GDM1 (cell line): ENCODE measurements at regions not wholly inside any gene's neighbourhood (a gene's known extent, or its start where the extent isn't known, plus 50 kb on each side); places are given as distances from the start of the nearest gene placed in this dataset.
"Not testable (repeated sequence)": the region's sequence is repeated elsewhere in the genome, so short reads cannot be mapped to it uniquely, and the experiment has no call there.

Experiments
- DNase-seq: peaks from one replicate; lab custom pipeline; 2025; lab: John Stamatoyannopoulos, UW

- no peak for DNase-seq
These were observed 67.3 kb upstream of the RASGRF1 start for GRCh38 chr15:79157631-79158592.

DNA sequence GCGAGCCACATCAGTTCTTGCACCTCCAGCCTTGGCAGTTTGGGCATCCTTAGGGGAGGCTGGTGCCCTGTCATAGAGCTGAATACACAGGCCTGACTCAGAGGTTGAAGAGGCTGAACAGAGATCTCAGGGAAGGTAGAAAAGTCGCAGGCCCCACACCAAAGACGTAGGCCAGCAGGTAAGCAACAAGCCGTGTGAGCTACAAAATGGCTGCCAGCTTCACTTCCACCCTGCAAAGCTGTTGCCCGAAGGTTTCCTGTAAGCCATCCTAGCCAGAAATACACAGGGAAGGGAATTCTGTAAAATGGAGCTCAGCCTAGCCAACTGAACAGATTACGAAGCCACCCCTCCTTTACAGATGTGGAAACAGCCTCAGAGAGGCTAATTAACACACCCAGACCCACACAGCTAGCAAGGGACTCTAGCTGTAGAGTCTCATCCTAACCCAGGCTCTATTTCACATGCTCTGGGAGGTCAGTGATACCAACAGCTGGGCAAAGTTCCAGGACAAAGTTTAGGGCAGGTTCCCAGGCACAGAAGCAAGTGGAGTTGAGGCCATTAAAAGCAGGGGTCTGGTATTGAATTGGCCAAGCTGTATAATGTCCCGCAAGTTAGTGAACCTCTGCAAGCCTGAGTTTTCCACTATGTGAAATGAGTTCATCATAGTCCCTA, 66.3 kb upstream of the RASGRF1 start:
- DNase-seq = no peak

DNA sequence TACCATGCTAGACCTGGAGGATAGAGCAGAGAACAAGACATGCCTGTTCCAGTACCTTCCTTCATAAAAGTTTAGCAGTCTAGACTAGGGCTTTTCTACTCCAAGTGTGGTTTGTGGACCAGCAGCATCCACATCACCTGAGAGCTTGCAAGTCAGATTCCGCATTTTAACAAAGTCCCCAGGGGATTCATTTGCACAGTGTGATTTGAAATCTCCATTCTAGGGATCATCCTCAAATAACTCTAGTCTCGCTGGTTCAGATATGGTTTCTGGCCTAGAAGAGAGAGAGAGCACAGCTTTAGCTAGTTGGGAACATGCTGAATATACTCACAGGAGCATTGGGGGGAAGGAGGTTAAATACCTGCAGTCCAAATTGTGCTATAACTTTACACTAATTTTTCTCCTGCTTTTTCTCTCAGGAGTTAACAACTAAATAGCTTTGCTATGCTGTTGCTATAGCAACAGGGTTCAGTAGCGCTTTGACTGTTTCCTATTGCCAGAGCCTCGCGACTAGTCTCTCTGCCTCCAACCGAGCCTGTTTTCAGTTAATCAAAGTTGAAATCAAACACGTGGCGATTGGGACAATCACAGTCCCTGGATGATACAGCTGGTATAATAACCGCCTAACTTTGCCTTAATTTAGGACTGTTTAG, 64.0 kb upstream of the RASGRF1 start:
- DNase-seq = no peak

DNA sequence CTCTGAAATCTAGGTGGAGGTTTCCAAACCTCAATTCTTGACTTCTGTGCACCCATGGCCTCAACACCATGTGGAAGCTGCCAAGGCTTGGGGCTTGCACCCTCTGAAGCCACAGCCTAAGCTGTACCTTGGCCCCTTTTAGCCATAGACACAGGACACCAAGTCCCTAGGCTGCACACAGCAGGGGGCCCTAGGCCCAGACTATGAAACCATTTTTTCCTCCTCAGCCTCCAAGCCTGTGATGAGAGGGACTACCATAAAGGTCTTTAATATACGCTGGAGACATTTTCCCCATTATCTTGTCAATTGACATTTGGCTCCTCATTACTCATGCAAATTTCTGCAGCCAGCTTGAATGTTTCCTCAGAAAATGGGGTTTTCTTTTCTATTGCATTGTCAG, 53.7 kb upstream of the RASGRF1 start:
- DNase-seq = not testable (repeated sequence)

GRCh38 chr15:79140846-79141570, 50.4 kb upstream of the RASGRF1 start:
- DNase-seq = no peak
